ENCODE measurements at regions not wholly inside any gene's neighbourhood (a gene's known extent, or its start where the extent isn't known, plus 50 kb on each side); places are given as distances from the start of the nearest gene placed in this dataset.

DNA sequence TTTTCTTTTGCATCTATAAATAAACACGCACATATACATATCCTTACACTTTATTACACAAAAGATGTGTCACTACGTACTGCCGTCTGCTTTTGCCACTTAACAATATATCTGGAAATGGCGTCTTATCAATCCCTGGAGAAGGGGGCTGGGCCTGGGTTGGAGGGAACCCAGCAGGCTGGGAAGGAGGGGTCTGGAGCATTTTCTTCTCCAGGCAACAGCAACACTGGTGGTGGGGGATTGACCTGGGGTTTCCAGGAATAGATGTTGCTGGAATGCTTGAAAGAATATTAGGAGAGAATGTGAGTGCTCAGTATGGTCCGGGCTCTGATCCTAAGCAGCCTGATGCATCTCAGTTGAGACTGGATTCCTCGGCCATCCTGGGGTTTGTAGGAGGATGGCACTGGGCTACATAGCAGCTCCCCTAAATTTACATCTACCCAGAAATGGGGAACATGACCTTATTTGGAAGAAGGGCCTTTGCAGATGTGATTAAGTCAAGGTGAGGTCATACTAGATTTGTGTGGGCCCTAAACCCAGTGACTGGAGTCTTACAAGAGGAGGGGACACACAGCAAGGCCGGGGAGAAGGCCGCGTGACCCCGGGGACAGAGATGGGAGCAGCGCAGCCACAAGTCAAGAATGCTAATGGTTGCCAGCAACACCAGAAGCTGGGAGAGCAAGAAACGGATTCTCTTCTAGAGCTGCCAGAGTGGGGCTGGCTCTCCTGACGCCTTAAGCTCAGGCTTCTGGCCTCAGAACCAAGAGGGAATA, 98.6 kb downstream of the SIK1 start:
- no peaks in the 10 kb centered on the region for H3K27me3 ChIP-seq (ENCODE audit: control insufficient read depth in 1 of 2, insufficient read depth in 2 of 2, low read length in 2 of 2)
- WGBS, 2 donors = 87 to 89% methylated on average over 13 of the region's 13 CpGs
- H3K27ac ChIP-seq (ENCODE audit: low read depth in 2 of 2, low read length in 1 of 2) = no peak overlapping the region
- H3K4me3 ChIP-seq (ENCODE audit: low read depth in 1 of 2, low read length in 2 of 2) = no peak overlapping the region
- peaks cover 0 to 2% of the 10 kb centered on the region in 2 donors for H3K9me3 ChIP-seq (ENCODE audit: control insufficient read depth in 2 of 2, insufficient read depth in 1 of 2, low read depth in 1 of 2, low read length in 1 of 2)
- H3K36me3 ChIP-seq (ENCODE audit: control insufficient read depth in 2 of 2, insufficient read depth in 2 of 2, low read length in 1 of 2) = no peaks in the 10 kb centered on the region
- peaks cover 3 to 8% of the 10 kb centered on the region in 2 donors for H3K4me1 ChIP-seq (ENCODE audit: control insufficient read depth in 2 of 2, insufficient read depth in 2 of 2, low read length in 1 of 2)

- Histone ChIP-seq H3K9me3 (ENCODE audit: control insufficient read depth in 2 of 2, insufficient read depth in 1 of 2, low read depth in 1 of 2, low read length in 1 of 2) (peaks cover 0 to 4% of the 10 kb centered on the region in 2 donors), H3K27ac (ENCODE audit: low read depth in 2 of 2, low read length in 1 of 2) (no peak overlapping the region), H3K36me3 (ENCODE audit: control insufficient read depth in 2 of 2, insufficient read depth in 2 of 2, low read length in 1 of 2) (no peaks in the 10 kb centered on the region), H3K27me3 (ENCODE audit: control insufficient read depth in 1 of 2, insufficient read depth in 2 of 2, low read length in 2 of 2) (no peaks in the 10 kb centered on the region), H3K4me1 (ENCODE audit: control insufficient read depth in 2 of 2, insufficient read depth in 2 of 2, low read length in 1 of 2) (peaks cover 0 to 3% of the 10 kb centered on the region in 2 donors), H3K4me3 (ENCODE audit: low read depth in 1 of 2, low read length in 2 of 2) (no peak overlapping the region)
- WGBS, 2 donors = 59 to 68% methylated on average over 11 of the region's 11 CpGs
These were observed 100.8 kb downstream of the SIK1 start for GRCh38 chr21:43325968-43326715.

GRCh38 chr21:43325036-43325435, 101.9 kb downstream of the SIK1 start:
- peaks cover 0 to 3% of the 10 kb centered on the region in 2 donors for H3K4me1 ChIP-seq (ENCODE audit: control insufficient read depth in 2 of 2, insufficient read depth in 2 of 2, low read length in 1 of 2)
- H3K27ac ChIP-seq (ENCODE audit: low read depth in 2 of 2, low read length in 1 of 2) = no peak overlapping the region
- H3K4me3 ChIP-seq (ENCODE audit: low read depth in 1 of 2, low read length in 2 of 2) = no peak overlapping the region
- WGBS, 2 donors = 80 to 93% methylated on average over 5 of the region's 5 CpGs
- no peaks in the 10 kb centered on the region for H3K36me3 ChIP-seq (ENCODE audit: control insufficient read depth in 2 of 2, insufficient read depth in 2 of 2, low read length in 1 of 2)
- peaks cover 0 to 4% of the 10 kb centered on the region in 2 donors for H3K9me3 ChIP-seq (ENCODE audit: control insufficient read depth in 2 of 2, insufficient read depth in 1 of 2, low read depth in 1 of 2, low read length in 1 of 2)
- H3K27me3 ChIP-seq (ENCODE audit: control insufficient read depth in 1 of 2, insufficient read depth in 2 of 2, low read length in 2 of 2) = no peaks in the 10 kb centered on the region

- H3K4me1 ChIP-seq (ENCODE audit: control insufficient read depth in 2 of 2, insufficient read depth in 2 of 2, low read length in 1 of 2) = peaks cover 0 to 3% of the 10 kb centered on the region in 2 donors
- WGBS, 2 donors = 88 to 93% methylated on average over 14 of the region's 14 CpGs
- H3K4me3 ChIP-seq (ENCODE audit: low read depth in 1 of 2, low read length in 2 of 2) = no peak overlapping the region
- H3K9me3 ChIP-seq (ENCODE audit: control insufficient read depth in 2 of 2, insufficient read depth in 1 of 2, low read depth in 1 of 2, low read length in 1 of 2) = peaks cover 0 to 4% of the 10 kb centered on the region in 2 donors
- no peaks in the 10 kb centered on the region for H3K27me3 ChIP-seq (ENCODE audit: control insufficient read depth in 1 of 2, insufficient read depth in 2 of 2, low read length in 2 of 2)
- no peaks in the 10 kb centered on the region for H3K36me3 ChIP-seq (ENCODE audit: control insufficient read depth in 2 of 2, insufficient read depth in 2 of 2, low read length in 1 of 2)
- no peak overlapping the region for H3K27ac ChIP-seq (ENCODE audit: low read depth in 2 of 2, low read length in 1 of 2)
These were observed 102.3 kb downstream of the SIK1 start for GRCh38 chr21:43324596-43324995.

GRCh38 chr21:43323244-43324005, 103.5 kb downstream of the SIK1 start:
- H3K27me3 ChIP-seq (ENCODE audit: control insufficient read depth in 1 of 2, insufficient read depth in 2 of 2, low read length in 2 of 2) = no peaks in the 10 kb centered on the region
- peaks cover 0 to 9% of the 10 kb centered on the region in 2 donors for H3K4me1 ChIP-seq (ENCODE audit: control insufficient read depth in 2 of 2, insufficient read depth in 2 of 2, low read length in 1 of 2)
- no peaks in the 10 kb centered on the region for H3K36me3 ChIP-seq (ENCODE audit: control insufficient read depth in 2 of 2, insufficient read depth in 2 of 2, low read length in 1 of 2)
- WGBS, 2 donors = 72 to 77% methylated on average over 23 of the region's 23 CpGs
- H3K4me3 ChIP-seq (ENCODE audit: low read depth in 1 of 2, low read length in 2 of 2) = no peak overlapping the region
- H3K27ac ChIP-seq (ENCODE audit: low read depth in 2 of 2, low read length in 1 of 2) = no peak overlapping the region
- H3K9me3 ChIP-seq (ENCODE audit: control insufficient read depth in 2 of 2, insufficient read depth in 1 of 2, low read depth in 1 of 2, low read length in 1 of 2) = peaks cover 0 to 4% of the 10 kb centered on the region in 2 donors

GRCh38 chr21:43322805-43323204, 104.1 kb downstream of the SIK1 start:
- Histone ChIP-seq H3K27me3 (ENCODE audit: control insufficient read depth in 1 of 2, insufficient read depth in 2 of 2, low read length in 2 of 2) (no peaks in the 10 kb centered on the region), H3K27ac (ENCODE audit: low read depth in 2 of 2, low read length in 1 of 2) (no peak overlapping the region), H3K4me3 (ENCODE audit: low read depth in 1 of 2, low read length in 2 of 2) (no peak overlapping the region), H3K36me3 (ENCODE audit: control insufficient read depth in 2 of 2, insufficient read depth in 2 of 2, low read length in 1 of 2) (no peaks in the 10 kb centered on the region), H3K9me3 (ENCODE audit: control insufficient read depth in 2 of 2, insufficient read depth in 1 of 2, low read depth in 1 of 2, low read length in 1 of 2) (peaks cover 0 to 9% of the 10 kb centered on the region in 2 donors), H3K4me1 (ENCODE audit: control insufficient read depth in 2 of 2, insufficient read depth in 2 of 2, low read length in 1 of 2) (peaks cover 0 to 9% of the 10 kb centered on the region in 2 donors)
- WGBS, 2 donors = 72 to 75% methylated on average over 7 to 8 of the region's 8 CpGs

DNA sequence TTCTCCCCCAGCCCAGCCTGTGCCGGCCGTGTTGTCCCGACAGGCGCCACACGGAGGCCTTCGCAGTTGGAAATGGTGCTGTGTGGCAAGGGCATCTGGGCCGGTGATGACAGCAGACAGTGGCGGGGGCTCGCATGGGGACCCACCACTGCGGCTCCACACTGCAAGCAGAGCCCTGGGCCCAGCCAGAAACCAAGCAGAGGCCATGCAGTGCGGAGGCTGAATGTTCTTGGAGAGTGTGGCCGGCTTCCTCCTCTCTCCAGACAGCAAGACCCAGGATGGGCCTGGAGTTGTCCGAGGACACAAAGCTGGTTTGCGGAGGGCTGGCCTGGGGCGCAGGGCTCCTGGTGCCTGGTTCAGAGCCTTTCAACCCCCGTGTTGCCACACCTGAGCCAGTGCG, 104.6 kb downstream of the SIK1 start:
- Histone ChIP-seq H3K4me1 (ENCODE audit: control insufficient read depth in 2 of 2, insufficient read depth in 2 of 2, low read length in 1 of 2) (peaks cover 0 to 9% of the 10 kb centered on the region in 2 donors), H3K27ac (ENCODE audit: low read depth in 2 of 2, low read length in 1 of 2) (no peak overlapping the region), H3K36me3 (ENCODE audit: control insufficient read depth in 2 of 2, insufficient read depth in 2 of 2, low read length in 1 of 2) (no peaks in the 10 kb centered on the region), H3K9me3 (ENCODE audit: control insufficient read depth in 2 of 2, insufficient read depth in 1 of 2, low read depth in 1 of 2, low read length in 1 of 2) (peaks cover 0 to 10% of the 10 kb centered on the region in 2 donors), H3K27me3 (ENCODE audit: control insufficient read depth in 1 of 2, insufficient read depth in 2 of 2, low read length in 2 of 2) (no peaks in the 10 kb centered on the region), H3K4me3 (ENCODE audit: low read depth in 1 of 2, low read length in 2 of 2) (no peak overlapping the region)
- WGBS, 2 donors = 94% methylated on average over 17 of the region's 17 CpGs

GRCh38 chr21:43321611-43322010, 105.3 kb downstream of the SIK1 start:
- no peak overlapping the region for H3K4me3 ChIP-seq (ENCODE audit: low read depth in 1 of 2, low read length in 2 of 2)
- peaks cover 0 to 10% of the 10 kb centered on the region in 2 donors for H3K9me3 ChIP-seq (ENCODE audit: control insufficient read depth in 2 of 2, insufficient read depth in 1 of 2, low read depth in 1 of 2, low read length in 1 of 2)
- WGBS, 2 donors = 92% methylated on average over 9 of the region's 9 CpGs
- H3K27me3 ChIP-seq (ENCODE audit: control insufficient read depth in 1 of 2, insufficient read depth in 2 of 2, low read length in 2 of 2) = no peaks in the 10 kb centered on the region
- no peak overlapping the region for H3K27ac ChIP-seq (ENCODE audit: low read depth in 2 of 2, low read length in 1 of 2)
- H3K4me1 ChIP-seq (ENCODE audit: control insufficient read depth in 2 of 2, insufficient read depth in 2 of 2, low read length in 1 of 2) = peaks cover 0 to 9% of the 10 kb centered on the region in 2 donors
- H3K36me3 ChIP-seq (ENCODE audit: control insufficient read depth in 2 of 2, insufficient read depth in 2 of 2, low read length in 1 of 2) = no peaks in the 10 kb centered on the region

GRCh38 chr21:43321111-43321510, 105.8 kb downstream of the SIK1 start:
- no peaks in the 10 kb centered on the region for H3K27me3 ChIP-seq (ENCODE audit: control insufficient read depth in 1 of 2, insufficient read depth in 2 of 2, low read length in 2 of 2)
- 77 to 82% methylated on average over 5 of the region's 5 CpGs for WGBS, 2 donors
- no peak overlapping the region for H3K4me3 ChIP-seq (ENCODE audit: low read depth in 1 of 2, low read length in 2 of 2)
- peaks cover 0 to 9% of the 10 kb centered on the region in 2 donors for H3K4me1 ChIP-seq (ENCODE audit: control insufficient read depth in 2 of 2, insufficient read depth in 2 of 2, low read length in 1 of 2)
- H3K27ac ChIP-seq (ENCODE audit: low read depth in 2 of 2, low read length in 1 of 2) = no peak overlapping the region
- no peaks in the 10 kb centered on the region for H3K36me3 ChIP-seq (ENCODE audit: control insufficient read depth in 2 of 2, insufficient read depth in 2 of 2, low read length in 1 of 2)
- H3K9me3 ChIP-seq (ENCODE audit: control insufficient read depth in 2 of 2, insufficient read depth in 1 of 2, low read depth in 1 of 2, low read length in 1 of 2) = peaks cover 0 to 10% of the 10 kb centered on the region in 2 donors
